GM21737 (cell line): ENCODE measurements at regions not wholly inside any gene's neighbourhood (a gene's known extent, or its start where the extent isn't known, plus 50 kb on each side); places are given as distances from the start of the nearest gene placed in this dataset.
"Not testable (repeated sequence)": the region's sequence is repeated elsewhere in the genome, so short reads cannot be mapped to it uniquely, and the experiment has no call there.

Source experiments
- ATAC-seq: cut with Tn5 transposase; IDR thresholded peaks from one replicate; pipeline ENCODE4 v1.9.1; 2021; ENCODE audit warnings: mild to moderate bottlenecking, moderate library complexity; ENCODE audit not compliant: unreplicated experiment

DNA sequence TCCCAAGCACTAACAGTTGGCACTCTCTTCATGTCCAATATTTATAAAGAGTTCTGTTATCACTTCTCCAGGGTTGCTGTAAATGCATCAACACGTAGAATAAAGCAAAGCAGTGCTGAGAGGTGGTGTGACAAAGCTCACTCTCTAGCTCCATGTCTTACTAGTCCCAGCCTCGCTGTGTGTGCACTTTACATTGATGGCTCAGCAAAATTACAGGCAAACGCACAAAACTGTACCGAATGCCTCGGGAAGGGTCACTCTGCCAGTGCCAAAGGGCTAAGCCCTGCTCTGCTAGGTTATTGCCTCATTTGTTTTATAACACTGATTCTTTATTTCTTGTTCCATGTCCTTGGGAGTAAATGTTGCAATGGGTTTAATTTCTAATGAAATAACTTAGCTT, 1005.9 kb upstream of the WWC1 start:
- no peak for ATAC-seq

DNA sequence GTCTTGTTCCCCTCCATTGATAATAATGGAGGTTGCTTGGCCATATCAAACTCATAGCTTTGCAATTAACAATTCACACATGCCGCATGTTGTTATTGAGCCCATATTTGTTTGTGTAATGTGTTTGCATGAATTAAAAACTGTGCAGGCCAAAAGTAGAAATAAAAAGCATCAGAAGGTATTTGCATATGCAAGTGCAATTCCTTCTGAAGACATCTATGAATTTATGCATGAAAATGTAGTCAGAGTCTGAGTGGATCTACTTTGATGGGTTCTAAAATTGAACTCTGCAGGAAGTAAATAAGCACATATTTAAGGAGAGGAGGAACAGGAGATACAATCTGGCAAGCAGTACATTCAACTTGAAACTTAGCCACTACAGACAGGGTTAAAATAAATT, 1004.6 kb upstream of the WWC1 start:
- no peak for ATAC-seq

DNA sequence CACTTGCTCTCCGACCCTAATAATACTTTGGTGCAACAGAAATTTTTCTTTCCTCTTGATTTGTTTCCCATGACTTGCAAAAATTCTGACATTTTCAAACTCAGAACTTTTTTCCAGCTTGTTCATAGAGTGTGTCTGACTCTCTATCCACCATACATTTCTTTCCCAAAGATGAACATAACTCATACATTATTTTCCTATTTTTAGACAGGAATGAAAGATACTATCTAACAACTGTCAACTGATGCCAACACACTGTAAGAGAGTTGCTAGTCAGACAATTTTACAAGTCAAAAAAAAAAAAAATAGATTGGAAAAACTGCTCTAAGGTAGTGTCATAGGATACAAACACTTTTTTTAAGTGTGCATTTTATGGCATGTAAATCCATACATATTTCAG, 1001.0 kb upstream of the WWC1 start:
- ATAC-seq, result no peak

DNA sequence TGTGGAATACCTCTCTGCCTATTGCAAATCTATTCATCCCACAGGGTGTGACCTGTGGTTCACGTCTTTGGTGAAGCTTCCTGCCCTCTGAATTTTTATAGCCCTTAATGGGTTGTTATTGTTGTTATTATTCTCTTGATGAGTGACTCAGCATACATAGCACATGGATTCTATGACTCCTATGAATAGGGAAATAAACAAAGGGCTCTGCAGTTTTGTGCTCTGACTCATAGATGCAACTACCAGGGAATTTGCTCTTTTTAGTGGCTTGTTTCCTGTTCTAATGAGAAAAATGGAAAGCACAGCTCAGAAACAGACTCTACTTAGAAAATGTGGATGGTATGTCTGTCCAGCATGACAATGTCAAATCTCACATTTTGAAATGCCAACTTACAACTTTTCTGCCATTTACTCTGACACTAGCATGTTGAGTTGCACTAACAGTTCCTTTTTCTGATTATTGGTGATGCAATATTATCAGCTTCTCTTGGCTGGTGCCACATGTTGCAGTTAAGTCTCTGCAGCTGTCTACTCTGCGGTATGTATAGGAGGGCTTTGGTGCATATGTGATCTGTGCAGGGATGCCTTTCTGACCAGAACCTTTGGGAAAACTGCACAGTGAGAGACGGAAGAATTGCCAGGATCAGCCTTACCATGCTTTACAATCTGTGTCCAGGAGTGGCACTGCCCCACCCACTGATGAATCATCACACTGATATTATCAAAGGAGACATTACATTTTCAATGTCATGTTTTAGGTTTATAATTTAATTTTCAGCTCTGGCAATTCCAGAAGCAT, 996.4 kb upstream of the WWC1 start:
- no peak for ATAC-seq

DNA sequence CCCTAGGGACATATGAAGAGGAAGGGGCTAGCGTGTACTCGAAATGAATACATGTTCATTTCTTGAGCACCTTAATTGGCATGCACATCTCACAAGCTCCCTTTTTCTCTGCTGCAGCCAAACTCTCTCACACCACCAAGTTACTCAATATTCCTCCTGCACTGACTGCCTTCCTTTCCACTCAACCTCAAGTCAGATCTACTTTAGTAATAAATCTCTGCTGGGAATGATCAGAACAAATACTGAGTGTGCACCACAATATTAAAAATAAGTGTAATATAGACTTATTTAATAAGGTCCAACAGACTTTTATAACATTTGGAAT, 995.8 kb upstream of the WWC1 start:
- no peak for ATAC-seq

DNA sequence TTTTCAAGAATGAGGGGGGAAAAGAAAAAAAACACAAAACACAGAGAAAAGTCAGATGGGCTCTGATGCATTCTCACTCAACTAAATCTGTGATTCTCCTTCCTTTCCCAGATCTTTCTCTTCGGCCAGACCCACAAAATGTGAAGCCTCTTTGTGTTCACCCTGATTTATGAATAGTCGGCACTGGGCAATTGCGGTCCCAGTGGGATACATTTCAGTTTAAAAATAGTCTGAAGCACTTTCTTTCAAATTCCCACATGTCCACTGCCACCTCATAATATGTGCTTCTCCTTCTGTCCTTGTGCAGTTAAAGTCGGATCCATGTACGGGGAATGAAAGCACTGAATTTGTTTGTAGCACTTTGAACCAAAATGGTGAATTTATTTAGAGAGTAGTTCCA, 995.4 kb upstream of the WWC1 start:
- ATAC-seq, result no peak

DNA sequence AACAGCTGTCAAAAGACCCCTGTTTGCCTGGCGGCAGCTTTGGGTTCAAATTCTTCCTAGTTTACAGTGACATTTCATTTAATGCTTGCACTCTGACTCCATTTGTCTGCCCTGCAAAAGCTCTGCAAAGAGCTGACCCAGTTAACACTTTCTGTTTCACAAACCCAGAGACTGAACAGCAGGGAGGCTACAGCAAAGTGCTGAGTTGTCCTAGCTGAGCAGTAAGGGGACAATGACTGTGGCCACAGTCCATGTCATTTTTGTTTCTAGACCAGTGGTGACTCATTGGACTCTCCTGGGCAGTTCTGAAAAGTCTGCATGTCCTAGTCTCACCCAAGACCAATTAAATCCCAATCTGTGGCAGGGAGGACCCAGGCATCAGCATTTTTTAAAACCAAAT, 994.8 kb upstream of the WWC1 start:
- ATAC-seq, result no peak

DNA sequence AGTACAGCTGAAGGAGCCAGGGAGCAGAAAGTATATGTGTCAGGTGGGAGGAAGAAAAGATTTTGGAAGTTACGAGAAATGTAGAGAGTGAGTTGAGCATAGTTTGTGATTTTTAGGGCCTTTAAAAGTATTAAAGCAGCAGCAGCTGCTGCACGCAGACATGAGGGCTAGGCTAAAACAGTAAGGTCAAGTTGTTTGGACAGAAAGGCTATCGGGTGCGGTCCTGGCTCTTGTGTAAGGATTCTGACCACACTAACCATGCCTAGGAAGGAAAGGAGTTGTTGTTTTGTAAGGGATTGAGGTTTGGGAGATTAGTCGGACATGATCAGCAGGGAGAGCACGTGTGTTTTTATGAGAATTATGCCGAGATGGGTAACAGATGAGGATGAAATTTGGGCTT, 991.6 kb upstream of the WWC1 start:
- not testable (repeated sequence) for ATAC-seq

DNA sequence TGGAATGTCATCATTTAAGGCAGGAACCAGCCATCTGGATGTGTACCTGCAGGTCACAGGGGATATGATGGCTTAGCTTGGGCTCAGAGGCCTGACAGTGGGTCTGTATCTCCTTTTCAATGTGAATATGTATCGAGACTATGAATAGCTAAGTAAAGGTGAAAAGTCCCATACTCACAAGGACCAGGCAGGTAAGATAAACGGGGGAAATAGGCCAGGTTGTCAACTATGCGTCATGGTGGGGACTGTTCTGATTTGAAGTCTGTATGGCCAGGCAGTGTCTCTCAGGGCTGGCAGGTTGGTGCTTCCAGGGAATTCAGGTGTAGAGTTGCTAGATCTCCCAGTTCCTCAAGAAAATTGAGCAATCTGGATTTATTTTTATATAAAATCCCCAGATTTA, 987.9 kb upstream of the WWC1 start:
- no peak for ATAC-seq

DNA sequence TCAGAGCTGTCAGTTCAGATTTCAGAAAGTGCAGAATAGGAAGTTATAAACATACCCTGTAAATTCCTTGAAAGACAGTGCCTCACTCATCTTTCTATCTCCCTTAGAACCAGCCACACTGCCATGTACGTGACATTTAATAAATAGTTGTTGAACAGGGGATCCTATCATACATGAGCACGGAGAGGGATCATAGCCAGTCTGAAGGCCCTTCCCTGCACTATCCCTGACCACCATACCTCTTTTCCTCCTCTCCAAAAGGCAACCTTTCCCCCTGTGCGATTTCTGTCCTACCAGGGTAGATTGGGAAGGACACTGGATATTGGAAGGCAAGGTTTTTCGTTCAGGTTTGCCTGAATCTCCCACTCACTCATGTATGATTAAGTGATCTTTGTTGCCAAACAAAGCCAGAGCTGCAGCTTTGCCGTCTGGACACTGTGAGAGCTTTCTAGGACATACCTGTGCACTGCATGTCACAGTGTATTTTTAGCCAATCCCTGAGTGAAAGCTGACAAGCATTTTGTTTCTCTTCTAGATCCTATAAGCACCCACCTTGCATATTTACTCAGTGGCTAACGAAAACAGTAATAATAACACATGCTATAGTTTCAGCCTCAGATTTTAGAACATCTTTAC, 986.5 kb upstream of the WWC1 start:
- ATAC-seq, result no peak

DNA sequence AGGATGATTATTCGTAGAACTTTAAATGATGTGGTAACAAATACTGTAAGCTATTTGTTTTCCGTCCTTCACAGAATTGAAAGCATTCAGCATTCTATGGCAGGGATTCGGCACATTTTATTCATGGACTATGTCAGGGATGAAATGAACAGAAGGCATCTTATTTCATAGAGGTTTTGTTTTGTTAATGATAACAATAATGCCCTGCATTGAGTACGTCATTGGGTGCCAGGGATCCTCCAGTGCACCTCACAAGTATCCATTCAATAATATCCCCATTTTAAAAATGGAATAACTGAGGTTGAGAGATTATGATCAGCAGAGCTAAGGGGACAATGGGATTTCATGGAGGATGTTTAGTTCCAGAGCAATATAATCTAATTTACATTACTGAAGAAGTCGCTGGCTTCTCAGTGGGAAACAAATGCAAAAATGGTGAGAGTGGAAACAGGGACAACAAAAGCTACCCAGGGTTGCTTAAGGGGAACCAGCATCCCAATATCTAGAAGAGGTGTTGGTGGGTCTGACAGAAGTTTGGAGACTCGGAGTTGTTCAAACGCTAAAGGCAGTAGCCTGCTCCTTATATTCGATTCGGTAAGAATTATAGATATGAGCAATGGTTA, 985.7 kb upstream of the WWC1 start:
- ATAC-seq, result no peak

DNA sequence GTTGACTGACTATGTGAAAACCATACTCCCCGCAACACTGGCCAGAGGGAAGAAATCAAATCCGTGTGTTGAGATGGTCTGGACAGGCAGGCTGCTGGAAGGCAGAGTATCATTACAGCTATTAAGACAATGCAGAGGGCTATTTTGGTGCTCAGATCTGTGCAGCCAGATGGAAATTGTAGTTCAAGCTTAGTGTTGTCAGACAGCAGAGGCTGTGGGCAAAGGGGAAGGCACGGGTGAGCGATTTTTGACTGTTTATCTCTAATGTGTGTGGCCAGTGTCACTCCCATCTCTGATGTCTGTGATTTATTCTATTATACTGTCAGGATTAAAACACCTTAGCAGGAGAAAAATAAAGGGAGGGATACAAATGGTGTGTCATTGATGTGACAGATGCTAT, 984.4 kb upstream of the WWC1 start:
- no peak for ATAC-seq

DNA sequence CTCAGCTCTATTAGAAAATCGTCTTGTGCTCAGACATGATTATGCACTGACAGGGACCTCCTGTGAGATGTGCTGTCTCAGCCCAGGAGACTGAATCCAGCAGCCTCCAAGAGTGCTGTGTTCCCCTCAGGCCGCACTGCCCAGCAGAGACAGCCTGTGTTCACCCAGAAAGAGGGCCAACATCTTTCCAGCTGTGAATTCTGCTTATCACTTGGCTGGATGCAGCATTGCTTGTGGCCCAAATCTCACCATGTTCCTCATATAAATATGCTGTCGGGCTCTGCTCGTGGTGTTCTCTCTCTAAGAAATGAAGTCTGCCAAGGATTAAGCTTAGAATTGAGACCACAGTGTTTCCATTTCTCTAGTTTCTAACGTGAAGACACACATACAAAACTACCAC, 983.0 kb upstream of the WWC1 start:
- ATAC-seq, result no peak

DNA sequence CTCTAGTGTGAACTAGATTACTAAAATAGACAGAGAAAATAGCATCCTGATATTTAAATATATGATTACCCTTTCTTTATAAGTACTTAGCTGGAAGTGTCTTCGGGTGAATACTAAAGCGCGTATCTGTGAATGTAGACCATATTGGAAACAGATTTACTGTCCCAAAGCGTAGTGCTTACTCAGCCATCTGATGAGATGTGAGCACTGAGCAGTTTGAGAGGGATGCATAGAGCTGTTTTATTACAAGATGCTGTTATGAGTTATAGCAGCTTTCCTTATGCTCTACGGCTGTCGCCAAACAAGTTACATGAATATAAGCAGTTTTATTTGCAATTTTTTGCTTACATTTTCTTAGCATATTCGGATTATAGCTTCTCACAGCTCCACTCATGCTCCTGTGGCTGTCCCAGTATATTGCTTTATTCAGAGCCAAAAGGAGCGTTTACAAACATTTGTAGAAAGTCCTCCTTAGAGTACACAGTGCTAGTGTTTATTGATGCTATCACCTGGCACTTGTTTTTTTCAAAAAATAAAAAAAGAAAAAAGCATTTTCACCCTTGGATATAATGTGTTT, 981.4 kb upstream of the WWC1 start:
- ATAC-seq, result no peak

DNA sequence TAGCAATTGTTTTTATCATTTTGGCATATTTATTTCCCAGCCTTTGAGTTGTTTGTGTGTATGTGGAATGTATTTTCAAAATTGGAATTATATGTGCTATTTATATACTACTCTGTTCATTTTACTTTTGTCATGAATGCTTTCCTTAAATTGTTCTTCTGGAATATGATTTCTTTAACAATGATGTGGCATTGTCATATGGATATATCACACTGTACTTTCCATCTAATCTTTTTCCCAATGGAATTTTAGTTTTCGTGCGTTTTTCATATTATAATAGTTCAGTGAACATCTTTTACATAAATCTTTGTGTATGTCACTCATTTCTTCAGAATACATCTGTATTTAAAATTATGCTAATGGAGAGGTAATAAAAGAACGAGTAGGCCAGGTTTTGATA, 980.1 kb upstream of the WWC1 start:
- no peak for ATAC-seq

DNA sequence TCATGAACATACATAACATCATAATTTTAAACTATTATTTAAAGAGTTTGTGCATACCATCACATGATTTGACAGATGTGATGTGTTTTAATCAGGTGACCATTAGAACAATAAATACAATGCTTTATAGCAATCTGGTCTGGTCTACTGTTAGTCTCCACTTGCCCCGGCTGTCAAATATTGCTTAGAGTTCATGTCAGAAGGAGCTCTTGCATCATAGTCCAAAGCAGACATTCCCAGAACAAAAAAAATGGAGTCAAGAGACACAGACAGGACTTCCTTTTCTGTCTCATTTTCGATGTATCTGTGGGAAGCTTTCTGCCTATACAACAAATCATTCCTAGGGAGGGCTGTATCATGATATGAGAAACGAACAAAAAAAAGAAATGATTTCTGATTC, 979.2 kb upstream of the WWC1 start:
- ATAC-seq, result no peak

DNA sequence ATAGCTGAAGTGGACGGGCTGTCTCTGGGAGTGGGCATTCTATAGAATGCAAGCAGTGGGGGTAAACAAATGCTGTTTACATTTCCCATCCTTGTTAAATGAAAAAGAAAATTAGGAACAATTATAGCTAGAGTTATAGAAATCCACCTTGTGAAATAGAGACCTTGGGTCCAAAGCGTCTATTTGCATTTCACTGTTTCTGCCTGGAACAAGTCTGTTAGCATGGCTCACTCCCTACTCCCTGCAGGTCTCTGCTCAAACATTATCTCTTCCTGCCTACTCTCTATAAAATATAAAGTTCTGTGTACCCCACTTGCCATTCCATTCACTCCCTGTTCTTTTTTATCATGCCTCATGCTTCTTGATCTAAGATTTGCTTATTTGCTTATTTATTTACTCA, 975.7 kb upstream of the WWC1 start:
- ATAC-seq, result no peak

DNA sequence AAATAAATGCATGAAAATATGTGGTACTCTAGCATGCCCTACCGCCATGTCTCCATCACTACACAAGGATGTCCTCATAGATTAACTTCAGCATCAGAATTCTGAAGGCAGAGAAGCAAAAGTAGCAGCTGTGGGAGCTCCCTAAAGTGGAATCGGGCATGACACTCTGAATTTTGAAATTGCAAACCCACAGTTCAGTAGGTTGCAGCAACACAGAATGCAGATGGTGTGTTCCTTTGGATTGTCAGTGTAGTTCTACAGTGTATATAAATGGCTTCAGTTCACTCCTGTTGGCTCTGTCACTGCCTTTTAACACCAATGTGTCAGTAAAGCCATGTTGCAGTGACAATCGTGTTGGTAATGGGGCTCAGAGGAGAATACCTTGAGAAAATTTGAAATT, 973.6 kb upstream of the WWC1 start:
- no peak for ATAC-seq

DNA sequence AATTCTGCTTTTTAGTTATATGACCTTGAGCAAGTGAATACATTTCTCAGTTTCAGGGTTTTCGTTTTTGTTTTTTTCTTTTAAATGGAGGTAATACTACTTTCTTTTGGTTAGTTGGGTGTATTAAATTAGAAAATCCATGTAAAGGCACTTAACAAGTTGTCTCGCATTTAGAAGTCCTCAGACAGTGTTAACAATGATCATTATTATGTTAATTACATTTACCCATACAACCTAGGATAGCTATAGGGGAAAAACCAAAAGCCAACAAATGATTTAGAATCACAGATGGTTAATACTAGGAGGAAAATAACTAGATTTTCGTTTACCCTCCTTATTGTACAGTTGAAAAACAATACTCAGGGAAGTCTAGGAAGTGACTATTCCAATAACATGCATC, 972.2 kb upstream of the WWC1 start:
- ATAC-seq, result no peak

DNA sequence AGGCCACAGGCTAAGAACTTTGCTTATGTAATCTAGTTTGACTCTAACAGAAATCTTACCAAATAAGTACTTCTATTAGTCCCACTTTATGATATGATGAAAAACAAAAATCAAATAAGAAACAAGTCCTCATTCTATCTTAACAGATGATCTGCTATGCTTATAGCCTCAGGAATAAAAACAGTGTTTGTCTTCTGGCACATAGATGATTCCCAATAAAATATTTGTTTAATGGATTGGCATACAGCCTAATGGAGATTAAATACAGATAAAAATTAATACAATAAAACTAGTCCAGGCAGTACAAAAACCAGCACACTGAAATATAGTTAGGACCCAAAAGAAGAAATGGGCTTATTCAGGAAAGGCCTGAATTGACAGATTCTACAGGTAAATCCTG, 971.4 kb upstream of the WWC1 start:
- ATAC-seq, result no peak

DNA sequence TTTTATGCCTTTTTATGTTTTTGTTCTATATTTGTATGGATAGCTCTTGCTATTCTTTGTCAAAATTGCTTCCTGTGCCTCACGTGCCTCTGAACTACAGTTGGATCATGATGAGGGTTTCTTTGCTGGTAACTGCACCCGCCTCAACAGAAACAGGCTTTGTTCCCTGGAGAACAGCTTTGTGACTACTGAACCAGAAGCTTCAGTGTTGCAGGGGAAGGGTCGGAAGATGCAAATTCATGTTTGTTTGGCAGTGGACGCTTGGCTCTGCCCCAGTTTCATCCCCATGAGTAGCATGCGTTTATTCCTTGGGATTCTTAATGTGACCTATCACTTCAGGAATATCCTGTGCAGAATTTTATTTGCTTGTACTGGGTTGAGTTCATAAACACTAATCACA, 959.1 kb upstream of the WWC1 start:
- no peak for ATAC-seq

DNA sequence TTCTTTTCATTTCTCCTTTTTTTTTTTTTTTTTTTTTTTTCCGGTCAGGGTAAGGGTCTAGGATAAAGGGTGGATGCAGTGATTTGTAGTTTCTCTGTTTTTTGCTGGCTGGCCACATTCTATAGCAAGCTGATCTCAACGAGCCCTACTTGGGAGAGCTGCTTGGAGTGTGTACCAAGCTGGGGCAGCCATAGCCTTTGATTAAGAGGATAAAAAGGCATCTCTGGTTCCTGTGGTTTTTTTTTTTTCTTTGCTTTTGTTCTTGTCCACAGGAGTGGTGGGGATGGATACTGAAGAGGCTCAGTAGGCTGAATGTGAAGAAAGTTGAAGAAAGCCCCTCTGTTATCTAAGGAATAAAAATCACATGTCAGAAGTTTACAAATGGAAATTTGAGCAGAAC, 955.3 kb upstream of the WWC1 start:
- no peak for ATAC-seq
